HUES48 (cell line): ENCODE measurements at regions not wholly inside any gene's neighbourhood (a gene's known extent, or its start where the extent isn't known, plus 50 kb on each side); places are given as distances from the start of the nearest gene placed in this dataset.

Source experiments
- H3K27ac ChIP-seq: one replicate; pipeline ENCODE4 v1.7.0; 2013; ENCODE audit warnings: low read depth, low read length, inconsistent platforms
- H3K27me3 ChIP-seq: 2 replicates; pipeline ENCODE4 v1.6.1; 2013; ENCODE audit warnings: mild to moderate bottlenecking, low read length; ENCODE audit not compliant: control insufficient read depth, insufficient read depth
- H3K36me3 ChIP-seq: 2 replicates; pipeline ENCODE4 v1.6.1; 2013; ENCODE audit warnings: low read length; ENCODE audit not compliant: control insufficient read depth, insufficient read depth
- H3K4me1 ChIP-seq: 2 replicates; pipeline ENCODE4 v1.6.1; 2013; ENCODE audit warnings: mild to moderate bottlenecking, low read length; ENCODE audit not compliant: control insufficient read depth, insufficient read depth
- H3K4me3 ChIP-seq: 2 replicates; pipeline ENCODE4 v1.5.1; 2013; ENCODE audit warnings: mild to moderate bottlenecking, low read depth, low read length
- H3K9ac ChIP-seq: 2 replicates; pipeline ENCODE4 v1.6.1; 2013; ENCODE audit warnings: mild to moderate bottlenecking, low read depth, low read length, moderate library complexity
- H3K9me3 ChIP-seq: 2 replicates; pipeline ENCODE4 v1.6.1; 2013; ENCODE audit warnings: low read length; ENCODE audit not compliant: control insufficient read depth, insufficient read depth

GRCh38 chr9:25613709-25614108, 64.5 kb downstream of the TUSC1 start:
- H3K27me3 ChIP-seq: no peaks in the 10 kb centered on the region
- no peaks in the 10 kb centered on the region for H3K36me3 ChIP-seq
- H3K4me3 ChIP-seq: no peak overlapping the region
- H3K27ac ChIP-seq: no peak overlapping the region
- H3K9ac ChIP-seq: no peak overlapping the region
- H3K9me3 ChIP-seq: no peaks in the 10 kb centered on the region
- H3K4me1 ChIP-seq: peaks cover 3% of the 10 kb centered on the region; the same call in 1 of the 2 replicates

GRCh38 chr9:25603106-25603505, 75.1 kb downstream of the TUSC1 start:
- H3K4me1 ChIP-seq: peaks cover 21% of the 10 kb centered on the region
- no peak overlapping the region for H3K9ac ChIP-seq
- H3K36me3 ChIP-seq: no peaks in the 10 kb centered on the region
- H3K4me3 ChIP-seq: no peak overlapping the region
- H3K27ac ChIP-seq: no peak overlapping the region
- H3K27me3 ChIP-seq: no peaks in the 10 kb centered on the region
- no peaks in the 10 kb centered on the region for H3K9me3 ChIP-seq

GRCh38 chr9:25602400-25603044, 75.7 kb downstream of the TUSC1 start:
- H3K4me1 ChIP-seq: peaks cover 17% of the 10 kb centered on the region
- H3K9ac ChIP-seq: no peak overlapping the region
- no peaks in the 10 kb centered on the region for H3K36me3 ChIP-seq
- H3K27me3 ChIP-seq: no peaks in the 10 kb centered on the region
- peak overlapping the region; percentile 70 for H3K27ac ChIP-seq
- no peak overlapping the region for H3K4me3 ChIP-seq
- H3K9me3 ChIP-seq: no peaks in the 10 kb centered on the region

GRCh38 chr9:25600501-25600900, 77.7 kb downstream of the TUSC1 start:
- Histone ChIP-seq H3K9ac (no peak overlapping the region), H3K27ac (no peak overlapping the region), H3K9me3 (no peaks in the 10 kb centered on the region; the same call in 1 of the 2 replicates), H3K36me3 (no peaks in the 10 kb centered on the region), H3K4me1 (peaks cover 17% of the 10 kb centered on the region), H3K4me3 (no peak overlapping the region), H3K27me3 (no peaks in the 10 kb centered on the region)

- Histone ChIP-seq H3K27me3 (no peaks in the 10 kb centered on the region), H3K9me3 (no peaks in the 10 kb centered on the region), H3K4me1 (no peaks in the 10 kb centered on the region), H3K27ac (no peak overlapping the region), H3K9ac (no peak overlapping the region), H3K36me3 (no peaks in the 10 kb centered on the region), H3K4me3 (no peak overlapping the region)
These were observed 93.6 kb downstream of the TUSC1 start for GRCh38 chr9:25584611-25585010.

GRCh38 chr9:25573281-25573680, 105.0 kb downstream of the TUSC1 start:
- H3K27me3 ChIP-seq: no peaks in the 10 kb centered on the region
- no peak overlapping the region for H3K4me3 ChIP-seq
- no peaks in the 10 kb centered on the region for H3K9me3 ChIP-seq
- no peak overlapping the region for H3K27ac ChIP-seq
- H3K36me3 ChIP-seq: no peaks in the 10 kb centered on the region
- H3K4me1 ChIP-seq: no peaks in the 10 kb centered on the region
- H3K9ac ChIP-seq: no peak overlapping the region

GRCh38 chr9:25571491-25571890, 106.8 kb downstream of the TUSC1 start:
- Histone ChIP-seq H3K27ac (no peak overlapping the region), H3K36me3 (no peaks in the 10 kb centered on the region), H3K9ac (no peak overlapping the region), H3K9me3 (no peaks in the 10 kb centered on the region), H3K27me3 (no peaks in the 10 kb centered on the region), H3K4me1 (no peaks in the 10 kb centered on the region), H3K4me3 (no peak overlapping the region)

GRCh38 chr9:25570802-25571201, 107.4 kb downstream of the TUSC1 start:
- Histone ChIP-seq H3K4me3 (no peak overlapping the region), H3K9me3 (no peaks in the 10 kb centered on the region), H3K9ac (no peak overlapping the region), H3K27ac (no peak overlapping the region), H3K36me3 (no peaks in the 10 kb centered on the region), H3K4me1 (no peaks in the 10 kb centered on the region), H3K27me3 (no peaks in the 10 kb centered on the region)

GRCh38 chr9:25562101-25562500, 116.1 kb downstream of the TUSC1 start:
- Histone ChIP-seq H3K27me3 (no peaks in the 10 kb centered on the region), H3K9me3 (no peaks in the 10 kb centered on the region; the same call in 1 of the 2 replicates), H3K4me1 (no peaks in the 10 kb centered on the region), H3K27ac (no peak overlapping the region), H3K4me3 (no peak overlapping the region), H3K9ac (no peak overlapping the region), H3K36me3 (no peaks in the 10 kb centered on the region)

- H3K27me3 ChIP-seq: no peaks in the 10 kb centered on the region
- no peaks in the 10 kb centered on the region for H3K36me3 ChIP-seq
- H3K9ac ChIP-seq: no peak overlapping the region
- no peak overlapping the region for H3K27ac ChIP-seq
- no peaks in the 10 kb centered on the region; the same call in 1 of the 2 replicates for H3K4me1 ChIP-seq
- H3K4me3 ChIP-seq: no peak overlapping the region
- no peaks in the 10 kb centered on the region for H3K9me3 ChIP-seq
These were observed 120.5 kb downstream of the TUSC1 start for GRCh38 chr9:25557645-25558300.

- no peak overlapping the region for H3K27ac ChIP-seq
- no peaks in the 10 kb centered on the region for H3K9me3 ChIP-seq
- no peaks in the 10 kb centered on the region for H3K36me3 ChIP-seq
- H3K9ac ChIP-seq: no peak overlapping the region
- no peaks in the 10 kb centered on the region for H3K27me3 ChIP-seq
- no peaks in the 10 kb centered on the region; the same call in 1 of the 2 replicates for H3K4me1 ChIP-seq
- H3K4me3 ChIP-seq: no peak overlapping the region
These were observed 121.7 kb downstream of the TUSC1 start for GRCh38 chr9:25556540-25556939.
